ENCODE measurements at regions not wholly inside any gene's neighbourhood (a gene's known extent, or its start where the extent isn't known, plus 50 kb on each side); places are given as distances from the start of the nearest gene placed in this dataset.

- H3K27ac ChIP-seq = no peak overlapping the region
- TF ChIP-seq CTCF (conservative IDR thresholded peaks at IDR 0.05) = no peak
Measured at GRCh38 chr7:131234719-131235488, 92.8 kb upstream of the MKLN1 start.

- no peak overlapping the region for H3K27ac ChIP-seq
- no peak for TF ChIP-seq CTCF (conservative IDR thresholded peaks at IDR 0.05)
Measured at GRCh38 chr7:131235489-131236317, 92.0 kb upstream of the MKLN1 start.

DNA sequence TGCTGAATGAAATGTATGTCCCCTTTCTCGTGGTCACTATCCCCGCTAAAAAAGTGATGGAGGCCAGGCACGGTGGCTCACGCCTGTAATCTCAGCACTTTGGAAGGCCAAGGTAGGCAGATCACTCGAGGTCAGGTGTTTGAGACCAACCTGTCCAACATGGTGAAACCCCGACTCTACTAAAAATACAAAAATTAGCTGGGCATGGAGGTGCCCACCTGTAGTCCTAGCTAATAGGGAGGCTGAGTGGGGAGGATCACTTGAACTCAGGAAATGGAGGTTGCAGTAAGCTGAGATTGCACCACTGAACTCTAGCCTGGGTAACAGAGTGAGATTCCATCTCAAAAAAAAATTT is 91.4 kb upstream of the MKLN1 start:
- H3K27ac ChIP-seq = no peak overlapping the region
- TF ChIP-seq CTCF (conservative IDR thresholded peaks at IDR 0.05) = no peak

- H3K27ac ChIP-seq = no peak overlapping the region
- no peak for TF ChIP-seq CTCF (conservative IDR thresholded peaks at IDR 0.05)
Measured at GRCh38 chr7:131238347-131238931, 89.2 kb upstream of the MKLN1 start.

- TF ChIP-seq CTCF (conservative IDR thresholded peaks at IDR 0.05) = no peak
- H3K27ac ChIP-seq = no peak overlapping the region
Measured at GRCh38 chr7:131241386-131241785, 86.3 kb upstream of the MKLN1 start.

GRCh38 chr7:131242123-131242650 is 85.5 kb upstream of the MKLN1 start:
- no peak for TF ChIP-seq CTCF (conservative IDR thresholded peaks at IDR 0.05)
- no peak overlapping the region for H3K27ac ChIP-seq

GRCh38 chr7:131244259-131244852 is 83.3 kb upstream of the MKLN1 start:
- TF ChIP-seq CTCF (conservative IDR thresholded peaks at IDR 0.05) = no peak
- no peak overlapping the region for H3K27ac ChIP-seq
